CD4-positive, alpha-beta T cell (primary cell): ENCODE measurements at regions not wholly inside any gene's neighbourhood (a gene's known extent, or its start where the extent isn't known, plus 50 kb on each side); places are given as distances from the start of the nearest gene placed in this dataset.

Experiments used
- ATAC-seq: fragments of 200-7000 bp; cut with Tn5 transposase; one replicate; pipeline ENCODE4 v1.10.0; 2022; ENCODE audit warnings: mild to moderate bottlenecking; ENCODE audit not compliant: poor library complexity
- CTCF ChIA-PET: fragments of 350-600 bp; sonication (Branson Sonifier 250); formaldehyde crosslinking; loops from one replicate; lab custom pipeline; 2021; ENCODE audit warnings: antibody characterized with exemption, inconsistent platforms; lab: Charles Lee
- POLR2A ChIA-PET: fragments of 350-600 bp; sonication (Branson Sonifier 250); formaldehyde crosslinking; loops from one replicate; lab custom pipeline; 2021; ENCODE audit warnings: antibody characterized with exemption, inconsistent platforms; lab: Charles Lee
- DNase-seq, 14 experiments: peaks; one replicate each; pipeline ENCODE4 v3.0.0-alpha.2; 2013 to 2020; ENCODE audit warnings: mixed read lengths in 2 of 14
- H3K27ac ChIP-seq, 2 donors: one replicate each; pipeline versions ENCODE4 v1.5.1 to v1.7.0; 2013; ENCODE audit warnings: low read length in 2 of 2, low read depth in 1 of 2, mild to moderate bottlenecking in 1 of 2
- H3K27me3 ChIP-seq, 2 experiments: 1 replicate in 1 of 2; 2 replicates in 1 of 2; pipeline versions ENCODE4 v1.6.1 to v1.7.0; 2013; ENCODE audit warnings: low read length in 2 of 2, control low read depth in 1 of 2, mild to moderate bottlenecking in 1 of 2, moderate library complexity in 1 of 2; ENCODE audit not compliant: insufficient read depth in 2 of 2, control insufficient read depth in 1 of 2
- H3K36me3 ChIP-seq: one replicate; pipeline ENCODE4 v1.6.1; 2013; ENCODE audit warnings: low read length, control low read depth; ENCODE audit not compliant: insufficient read depth
- H3K4me1 ChIP-seq: one replicate; pipeline ENCODE4 v1.6.1; 2013; ENCODE audit warnings: low read length, control low read depth; ENCODE audit not compliant: insufficient read depth
- H3K4me3 ChIP-seq: one replicate; pipeline ENCODE4 v1.5.1; 2013; ENCODE audit warnings: mild to moderate bottlenecking, low read length, moderate library complexity
- H3K9me3 ChIP-seq, 2 experiments: 1 replicate in 1 of 2; 2 replicates in 1 of 2; pipeline versions ENCODE4 v1.6.1 to v1.7.0; 2013; ENCODE audit warnings: low read length in 2 of 2, mild to moderate bottlenecking in 2 of 2, control low read depth in 1 of 2, moderate library complexity in 1 of 2; ENCODE audit not compliant: control insufficient read depth in 1 of 2, insufficient read depth in 1 of 2
- H3K27ac Mint-ChIP-seq: one replicate; pipeline ENCODE4 v1.8.0; 2020; ENCODE audit warnings: mixed read lengths
- H3K27me3 Mint-ChIP-seq: one replicate; pipeline ENCODE4 v1.8.0; 2021; ENCODE audit warnings: mixed read lengths
- H3K36me3 Mint-ChIP-seq: one replicate; pipeline ENCODE4 v1.8.0; 2021; ENCODE audit warnings: low read depth, mixed read lengths
- H3K4me1 Mint-ChIP-seq: one replicate; pipeline ENCODE4 v1.8.0; 2021; ENCODE audit warnings: low read depth, mixed read lengths
- H3K4me3 Mint-ChIP-seq: one replicate; pipeline ENCODE4 v1.8.0; 2020; ENCODE audit warnings: mild to moderate bottlenecking, mixed read lengths
- H3K9me3 Mint-ChIP-seq: one replicate; pipeline ENCODE4 v1.8.0; 2020; ENCODE audit warnings: mixed read lengths
- intact Hi-C, 2 experiments: fragments of 100-400 bp; cut with DNase I in 1 of 2; cut with micrococcal nuclease in 1 of 2; formaldehyde crosslinking; loops; one replicate each; pipeline versions ENCODE4 v1.15.1 to v1.9.0; 2023 to 2025; cut with DNase I, micrococcal nuclease
- TF ChIP-seq, protein P1 (sequence below): fragments of 200-600 bp; IDR thresholded peaks from one replicate; pipeline ENCODE4 v1.8.0; 2022; ENCODE audit warnings: antibody characterized with exemption, mild to moderate bottlenecking

GRCh38 chr10:47143473-47143872 is 156.5 kb upstream of the GDF10 start:
- Histone ChIP-seq H3K36me3 (no peaks in the 10 kb centered on the region), H3K27ac (no peak overlapping the region), H3K4me1 (no peaks in the 10 kb centered on the region), H3K4me3 (no peak overlapping the region), H3K27me3 (no peaks in the 10 kb centered on the region), H3K9me3 (no peaks in the 10 kb centered on the region)
- no peaks in the 10 kb centered on the region for H3K4me1 Mint-ChIP-seq
- H3K36me3 Mint-ChIP-seq: no peaks in the 10 kb centered on the region
- no peak overlapping the region for H3K4me3 Mint-ChIP-seq
- H3K9me3 Mint-ChIP-seq: no peaks in the 10 kb centered on the region
- ATAC-seq (no peak), DNase-seq (no peak)
- no peak overlapping the region for H3K27ac Mint-ChIP-seq
- intact Hi-C loops: no loop called here
- CTCF ChIA-PET: no interaction called here
- TF ChIP-seq, protein P1, sequence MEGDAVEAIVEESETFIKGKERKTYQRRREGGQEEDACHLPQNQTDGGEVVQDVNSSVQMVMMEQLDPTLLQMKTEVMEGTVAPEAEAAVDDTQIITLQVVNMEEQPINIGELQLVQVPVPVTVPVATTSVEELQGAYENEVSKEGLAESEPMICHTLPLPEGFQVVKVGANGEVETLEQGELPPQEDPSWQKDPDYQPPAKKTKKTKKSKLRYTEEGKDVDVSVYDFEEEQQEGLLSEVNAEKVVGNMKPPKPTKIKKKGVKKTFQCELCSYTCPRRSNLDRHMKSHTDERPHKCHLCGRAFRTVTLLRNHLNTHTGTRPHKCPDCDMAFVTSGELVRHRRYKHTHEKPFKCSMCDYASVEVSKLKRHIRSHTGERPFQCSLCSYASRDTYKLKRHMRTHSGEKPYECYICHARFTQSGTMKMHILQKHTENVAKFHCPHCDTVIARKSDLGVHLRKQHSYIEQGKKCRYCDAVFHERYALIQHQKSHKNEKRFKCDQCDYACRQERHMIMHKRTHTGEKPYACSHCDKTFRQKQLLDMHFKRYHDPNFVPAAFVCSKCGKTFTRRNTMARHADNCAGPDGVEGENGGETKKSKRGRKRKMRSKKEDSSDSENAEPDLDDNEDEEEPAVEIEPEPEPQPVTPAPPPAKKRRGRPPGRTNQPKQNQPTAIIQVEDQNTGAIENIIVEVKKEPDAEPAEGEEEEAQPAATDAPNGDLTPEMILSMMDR: no peak
- no peaks in the 10 kb centered on the region for H3K27me3 Mint-ChIP-seq
- POLR2A ChIA-PET: no interaction called here

DNA sequence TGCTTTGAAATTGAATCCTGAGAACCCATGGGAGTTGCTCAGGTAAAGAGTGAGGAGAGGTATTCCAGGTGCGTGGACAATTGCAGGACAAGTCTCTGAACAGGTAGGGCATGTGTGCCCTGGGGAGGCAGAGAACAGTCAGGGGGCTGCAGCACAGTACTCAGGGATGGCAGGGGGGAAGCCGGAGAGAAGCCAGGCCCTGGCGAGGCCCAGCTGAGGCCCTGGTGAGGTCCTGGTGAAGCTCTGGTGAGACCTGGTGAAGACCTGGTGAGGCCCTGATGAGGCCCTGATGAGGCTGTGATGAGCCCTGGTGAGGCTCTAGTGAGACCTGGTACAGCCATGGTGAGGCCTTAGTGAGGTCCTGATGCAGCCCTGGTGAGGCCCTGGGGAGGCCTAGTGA is 155.5 kb upstream of the GDF10 start:
- DNase-seq (no peak), ATAC-seq (no peak)
- Mint-ChIP-seq H3K4me1 (no peaks in the 10 kb centered on the region), H3K36me3 (no peaks in the 10 kb centered on the region), H3K4me3 (no peak overlapping the region), H3K27ac (no peak overlapping the region), H3K27me3 (no peaks in the 10 kb centered on the region), H3K9me3 (no peaks in the 10 kb centered on the region)
- ChIA-PET CTCF (no interaction called here), POLR2A (no interaction called here)
- no peaks in the 10 kb centered on the region for H3K36me3 ChIP-seq
- H3K4me3 ChIP-seq: no peak overlapping the region
- no peaks in the 10 kb centered on the region for H3K27me3 ChIP-seq
- H3K27ac ChIP-seq: no peak overlapping the region
- TF ChIP-seq, protein P1: no peak
- intact Hi-C loops: no loop called here
- H3K4me1 ChIP-seq: no peaks in the 10 kb centered on the region
- no peaks in the 10 kb centered on the region for H3K9me3 ChIP-seq

DNA sequence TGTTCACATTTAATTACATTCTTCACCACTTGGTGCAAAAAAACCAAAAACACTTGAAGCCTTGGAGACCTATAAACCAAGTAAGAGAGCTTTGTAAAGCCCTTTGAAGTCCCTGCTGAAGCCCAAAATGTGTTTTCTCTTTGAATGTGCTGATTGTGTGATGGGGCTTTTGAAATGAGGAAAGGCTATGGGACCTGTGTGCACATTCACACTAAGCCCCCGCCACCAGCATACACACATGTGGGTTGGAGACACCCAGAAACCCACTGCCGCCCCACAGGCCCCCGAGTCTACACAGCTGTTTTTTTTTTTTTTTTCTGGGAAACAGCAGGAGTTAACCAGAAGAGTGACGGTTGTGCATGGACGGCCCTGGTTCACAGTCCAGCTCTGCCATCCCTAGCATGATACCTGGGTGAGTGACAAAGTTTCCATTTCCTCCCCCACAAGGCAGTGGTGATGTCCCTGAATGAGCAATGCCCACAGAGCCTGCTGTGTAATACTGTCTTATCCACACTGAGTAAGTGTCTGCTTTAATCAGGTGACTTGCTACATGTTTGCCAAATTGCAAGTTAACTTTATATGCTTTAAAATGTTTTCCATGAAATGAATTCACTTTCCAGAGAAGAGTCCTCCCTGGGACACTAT is 154.6 kb upstream of the GDF10 start:
- no peaks in the 10 kb centered on the region for H3K4me1 ChIP-seq
- no peaks in the 10 kb centered on the region for H3K4me1 Mint-ChIP-seq
- ChIA-PET POLR2A (no interaction called here), CTCF (no interaction called here)
- no peaks in the 10 kb centered on the region for H3K9me3 ChIP-seq
- no peaks in the 10 kb centered on the region for H3K9me3 Mint-ChIP-seq
- no peak overlapping the region for H3K4me3 Mint-ChIP-seq
- ATAC-seq: no peak
- no peaks in the 10 kb centered on the region for H3K36me3 Mint-ChIP-seq
- H3K27me3 Mint-ChIP-seq: no peaks in the 10 kb centered on the region
- DNase-seq: no peak
- no peaks in the 10 kb centered on the region for H3K27me3 ChIP-seq
- no peaks in the 10 kb centered on the region for H3K36me3 ChIP-seq
- H3K27ac ChIP-seq: no peak overlapping the region
- TF ChIP-seq, protein P1: no peak
- intact Hi-C loops: loop anchor here in 1 of 2 experiments (5.0 kb wide), 1 partner anchor 33 kb away; no protein-coding TSS in a partner anchor
- no peak overlapping the region for H3K27ac Mint-ChIP-seq
- H3K4me3 ChIP-seq: no peak overlapping the region
